ENCODE measurements at regions not wholly inside any gene's neighbourhood (a gene's known extent, or its start where the extent isn't known, plus 50 kb on each side); places are given as distances from the start of the nearest gene placed in this dataset.

DNA sequence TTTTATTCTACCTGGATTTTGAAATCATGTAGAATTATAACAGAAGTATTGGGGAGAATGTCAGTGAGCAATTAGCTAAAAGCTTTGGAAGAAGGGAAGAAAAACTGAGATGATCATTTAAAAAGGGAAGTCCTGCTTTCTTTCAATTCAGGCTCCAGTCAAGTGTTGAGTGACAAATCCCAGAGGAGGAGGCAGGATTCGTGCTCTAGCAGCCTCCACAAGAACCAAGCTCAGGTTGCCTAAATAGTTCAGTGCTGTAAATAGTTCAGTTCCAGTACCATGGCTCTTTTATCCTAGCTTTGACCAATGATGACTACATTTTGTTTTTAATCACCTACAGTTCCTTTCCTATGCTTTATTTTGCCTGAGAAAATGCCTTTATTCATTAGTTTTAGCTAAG lies 204.9 kb upstream of the NREP start:
- TF ChIP-seq, protein P1, sequence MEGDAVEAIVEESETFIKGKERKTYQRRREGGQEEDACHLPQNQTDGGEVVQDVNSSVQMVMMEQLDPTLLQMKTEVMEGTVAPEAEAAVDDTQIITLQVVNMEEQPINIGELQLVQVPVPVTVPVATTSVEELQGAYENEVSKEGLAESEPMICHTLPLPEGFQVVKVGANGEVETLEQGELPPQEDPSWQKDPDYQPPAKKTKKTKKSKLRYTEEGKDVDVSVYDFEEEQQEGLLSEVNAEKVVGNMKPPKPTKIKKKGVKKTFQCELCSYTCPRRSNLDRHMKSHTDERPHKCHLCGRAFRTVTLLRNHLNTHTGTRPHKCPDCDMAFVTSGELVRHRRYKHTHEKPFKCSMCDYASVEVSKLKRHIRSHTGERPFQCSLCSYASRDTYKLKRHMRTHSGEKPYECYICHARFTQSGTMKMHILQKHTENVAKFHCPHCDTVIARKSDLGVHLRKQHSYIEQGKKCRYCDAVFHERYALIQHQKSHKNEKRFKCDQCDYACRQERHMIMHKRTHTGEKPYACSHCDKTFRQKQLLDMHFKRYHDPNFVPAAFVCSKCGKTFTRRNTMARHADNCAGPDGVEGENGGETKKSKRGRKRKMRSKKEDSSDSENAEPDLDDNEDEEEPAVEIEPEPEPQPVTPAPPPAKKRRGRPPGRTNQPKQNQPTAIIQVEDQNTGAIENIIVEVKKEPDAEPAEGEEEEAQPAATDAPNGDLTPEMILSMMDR (IDR thresholded peaks at IDR 0.05; ENCODE audit: low read depth, low read length), result no peak
- TF ChIP-seq POLR2A (IDR thresholded peaks at IDR 0.05; ENCODE audit: extremely low read depth, insufficient read length), result no peak
- TF ChIP-seq, protein P2, sequence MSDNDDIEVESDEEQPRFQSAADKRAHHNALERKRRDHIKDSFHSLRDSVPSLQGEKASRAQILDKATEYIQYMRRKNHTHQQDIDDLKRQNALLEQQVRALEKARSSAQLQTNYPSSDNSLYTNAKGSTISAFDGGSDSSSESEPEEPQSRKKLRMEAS (IDR thresholded peaks at IDR 0.05; ENCODE audit: low read depth, low read length), result no peak
